K562 (cell line): ENCODE measurements at regions not wholly inside any gene's neighbourhood (a gene's known extent, or its start where the extent isn't known, plus 50 kb on each side); places are given as distances from the start of the nearest gene placed in this dataset.
A peak's percentile ranks its signal among the peaks of the same experiment; 100 is the strongest.

Experiments used
- ARNT ChIP-seq, 2 experiments: fragments of 450-650 bp; IDR thresholded peaks; 2 replicates each; pipeline ENCODE4 v1.6.1; 2016; ENCODE audit warnings: mild to moderate bottlenecking in 1 of 2
- ATF3 ChIP-seq, 2 experiments: fragments of 450-650 bp in 1 of 2; sonication (generic) in 1 of 2; formaldehyde crosslinking in 1 of 2; IDR thresholded peaks in 1 of 2; conservative IDR thresholded peaks in 1 of 2; 2 replicates each; pipeline versions ENCODE4 v1.6.1 to v1.8.1; 2016 to 2023; ENCODE audit warnings: mild to moderate bottlenecking in 2 of 2, moderate library complexity in 2 of 2, inconsistent platforms in 1 of 2, missing genetic modification reagents in 1 of 2
- BACH1 ChIP-seq: fragments of 200-800 bp; sonication (Bioruptor generic); IDR thresholded peaks from 2 replicates; pipeline ENCODE4 v1.6.1; 2016; ENCODE audit warnings: missing genetic modification characterization, missing compliant biosample characterization
- BCOR ChIP-seq: fragments of 450-650 bp; IDR thresholded peaks from 2 replicates; pipeline ENCODE4 v1.6.1; 2016
- DPF2 ChIP-seq: fragments of 450-650 bp; IDR thresholded peaks from 2 replicates; pipeline ENCODE4 v1.6.1; 2016
- GTF2A2 ChIP-seq: IDR thresholded peaks from 2 replicates; pipeline ENCODE4 v1.6.1; 2016; ENCODE audit warnings: mild to moderate bottlenecking, missing genetic modification characterization, missing compliant biosample characterization
- HDAC2 ChIP-seq: fragments of 450-650 bp; IDR thresholded peaks from 2 replicates; pipeline ENCODE4 v1.6.1; 2016; ENCODE audit warnings: mild to moderate bottlenecking
- HMG20B ChIP-seq: fragments of 250-450 bp; sonication (Bioruptor Pico); IDR thresholded peaks from 2 replicates; pipeline ENCODE4 v1.5.0; 2021; ENCODE audit warnings: mild to moderate bottlenecking
- MLLT1 ChIP-seq, 2 experiments: fragments of 450-650 bp; IDR thresholded peaks; 2 replicates each; pipeline ENCODE4 v1.6.1; 2016
- PCBP2 ChIP-seq: fragments of 200-400 bp; formaldehyde crosslinking; IDR thresholded peaks from 2 replicates; pipeline ENCODE4 v1.6.1; 2018; ENCODE audit warnings: low read length, low read depth, mild to moderate bottlenecking, moderate library complexity; ENCODE audit not compliant: poor library complexity, severe bottlenecking
- SIRT6 ChIP-seq: IDR thresholded peaks from one replicate; pipeline ENCODE4 v1.6.1; 2012; ENCODE audit warnings: low read depth, mild to moderate bottlenecking, control low read depth, inconsistent platforms, low read length, moderate library complexity
- SMAD4 ChIP-seq: fragments of 250-450 bp; sonication (Bioruptor Pico); conservative IDR thresholded peaks from 2 replicates; pipeline ENCODE4 v1.8.0; 2021; ENCODE audit warnings: inconsistent platforms, mild to moderate bottlenecking, moderate library complexity
- TAF7 ChIP-seq: fragments of 450-650 bp; IDR thresholded peaks from 2 replicates; pipeline ENCODE4 v1.6.1; 2016; ENCODE audit warnings: missing genetic modification characterization, missing compliant biosample characterization
- TBP ChIP-seq: optimal IDR thresholded peaks from 2 replicates; pipeline ENCODE3; 2011; ENCODE audit warnings: low read depth, low read length, improper control_type of control experiment
- ZBTB7A ChIP-seq: IDR thresholded peaks from 2 replicates; pipeline ENCODE4 v1.6.1; 2011; ENCODE audit warnings: low read depth, mild to moderate bottlenecking, low read length, moderate library complexity, borderline replicate concordance; ENCODE audit not compliant: control insufficient read depth
- ZKSCAN8 ChIP-seq: fragments of 200-800 bp; sonication (Bioruptor generic); IDR thresholded peaks from 2 replicates; pipeline ENCODE4 v1.6.1; 2016; ENCODE audit warnings: missing genetic modification characterization, missing compliant biosample characterization
- ZNF124 ChIP-seq: sonication (generic); formaldehyde crosslinking; IDR thresholded peaks from 2 replicates; pipeline ENCODE4 v1.8.1; 2022; ENCODE audit warnings: missing genetic modification reagents
- ZNF507 ChIP-seq: conservative IDR thresholded peaks from 2 replicates; pipeline ENCODE4 v1.6.1; 2017; ENCODE audit warnings: missing genetic modification characterization, missing compliant biosample characterization
- ZNF740 ChIP-seq, 3 experiments: fragments of 200-800 bp in 1 of 3; sonication (Bioruptor generic) in 1 of 3; sonication (generic) in 1 of 3; formaldehyde crosslinking in 1 of 3; IDR thresholded peaks; 2 replicates each; pipeline versions ENCODE4 v1.6.1 to v1.8.0; 2016 to 2022; ENCODE audit warnings: mild to moderate bottlenecking in 2 of 3, missing compliant biosample characterization in 2 of 3, missing genetic modification characterization in 2 of 3, missing genetic modification reagents in 1 of 3
- TF ChIP-seq, protein P1 (sequence below): fragments of 450-650 bp; IDR thresholded peaks from 2 replicates; pipeline ENCODE4 v1.6.1; 2018; ENCODE audit not compliant: partially characterized antibody

GRCh38 chr7:47218378-47219176 lies 363.3 kb downstream of the TNS3 start (continued):
- TF ChIP-seq, protein P1, sequence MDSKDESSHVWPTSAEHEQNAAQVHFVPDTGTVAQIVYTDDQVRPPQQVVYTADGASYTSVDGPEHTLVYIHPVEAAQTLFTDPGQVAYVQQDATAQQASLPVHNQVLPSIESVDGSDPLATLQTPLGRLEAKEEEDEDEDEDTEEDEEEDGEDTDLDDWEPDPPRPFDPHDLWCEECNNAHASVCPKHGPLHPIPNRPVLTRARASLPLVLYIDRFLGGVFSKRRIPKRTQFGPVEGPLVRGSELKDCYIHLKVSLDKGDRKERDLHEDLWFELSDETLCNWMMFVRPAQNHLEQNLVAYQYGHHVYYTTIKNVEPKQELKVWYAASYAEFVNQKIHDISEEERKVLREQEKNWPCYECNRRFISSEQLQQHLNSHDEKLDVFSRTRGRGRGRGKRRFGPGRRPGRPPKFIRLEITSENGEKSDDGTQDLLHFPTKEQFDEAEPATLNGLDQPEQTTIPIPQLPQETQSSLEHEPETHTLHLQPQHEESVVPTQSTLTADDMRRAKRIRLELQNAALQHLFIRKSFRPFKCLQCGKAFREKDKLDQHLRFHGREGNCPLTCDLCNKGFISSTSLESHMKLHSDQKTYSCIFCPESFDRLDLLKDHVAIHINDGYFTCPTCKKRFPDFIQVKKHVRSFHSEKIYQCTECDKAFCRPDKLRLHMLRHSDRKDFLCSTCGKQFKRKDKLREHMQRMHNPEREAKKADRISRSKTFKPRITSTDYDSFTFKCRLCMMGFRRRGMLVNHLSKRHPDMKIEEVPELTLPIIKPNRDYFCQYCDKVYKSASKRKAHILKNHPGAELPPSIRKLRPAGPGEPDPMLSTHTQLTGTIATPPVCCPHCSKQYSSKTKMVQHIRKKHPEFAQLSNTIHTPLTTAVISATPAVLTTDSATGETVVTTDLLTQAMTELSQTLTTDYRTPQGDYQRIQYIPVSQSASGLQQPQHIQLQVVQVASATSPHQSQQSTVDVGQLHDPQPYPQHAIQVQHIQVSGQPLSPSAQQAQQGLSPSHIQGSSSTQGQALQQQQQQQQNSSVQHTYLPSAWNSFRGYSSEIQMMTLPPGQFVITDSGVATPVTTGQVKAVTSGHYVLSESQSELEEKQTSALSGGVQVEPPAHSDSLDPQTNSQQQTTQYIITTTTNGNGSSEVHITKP, result no peak
- peak in 1 of 2 experiments; percentile 77; a peak in 2 of 4 replicates for TF ChIP-seq MLLT1 (IDR thresholded peaks at IDR 0.05)
- no peak; a peak in 1 of 4 replicates for TF ChIP-seq ARNT (IDR thresholded peaks at IDR 0.05)
- TF ChIP-seq DPF2, result peak; percentile 42; the same call in 1 of the 2 replicates
- TF ChIP-seq ZNF507 (tag), result no peak
- no peak for TF ChIP-seq GTF2A2 (tag)
- no peak for TF ChIP-seq PCBP2
- no peak for TF ChIP-seq ZKSCAN8
- no peak for TF ChIP-seq ATF3 (IDR thresholded peaks at IDR 0.05)
- no peak for TF ChIP-seq ATF3 (CRISPR knock-in tag; conservative IDR thresholded peaks at IDR 0.05)
- TF ChIP-seq TBP, result peak; percentile 22
- TF ChIP-seq BCOR, result no peak
- no peak for TF ChIP-seq SIRT6
- TF ChIP-seq HDAC2, result no peak
- TF ChIP-seq HMG20B, result no peak
- no peak for TF ChIP-seq ZNF124 (CRISPR knock-in tag)
- TF ChIP-seq SMAD4 (CRISPR knock-in tag), result peak; percentile 35; the same call in 1 of the 2 replicates
- TF ChIP-seq ZNF740 (CRISPR knock-in tag; IDR thresholded peaks at IDR 0.05), result no peak
- TF ChIP-seq ZNF740 (tag; IDR thresholded peaks at IDR 0.05), result no peak
- peak; percentile 54; the same call in 1 of the 2 replicates for TF ChIP-seq TAF7 (tag)
- no peak for TF ChIP-seq BACH1
- no peak for TF ChIP-seq ZBTB7A
